Chondrocyte (in vitro differentiated cells): ENCODE measurements at regions not wholly inside any gene's neighbourhood (a gene's known extent, or its start where the extent isn't known, plus 50 kb on each side); places are given as distances from the start of the nearest gene placed in this dataset.

Experiments
- DNase-seq: peaks from one replicate; pipeline ENCODE4 v3.0.0; 2021; ENCODE audit warnings: mixed read lengths, low spot score
- H3K27ac Mint-ChIP-seq: one replicate; pipeline ENCODE4 v1.8.0; 2021; ENCODE audit warnings: mild to moderate bottlenecking, moderate library complexity, mixed read lengths; ENCODE audit not compliant: unreplicated experiment
- H3K27me3 Mint-ChIP-seq: 2 replicates; pipeline ENCODE4 v1.8.0; 2021; ENCODE audit warnings: low read depth, mixed read lengths
- H3K36me3 Mint-ChIP-seq: 2 replicates; pipeline ENCODE4 v1.8.0; 2021; ENCODE audit warnings: low read depth, mixed read lengths
- H3K4me1 Mint-ChIP-seq: 2 replicates; pipeline ENCODE4 v1.8.0; 2021; ENCODE audit warnings: low read depth, mild to moderate bottlenecking, mixed read lengths
- H3K4me3 Mint-ChIP-seq: one replicate; pipeline ENCODE4 v1.8.0; 2021; ENCODE audit warnings: mild to moderate bottlenecking, moderate library complexity, mixed read lengths; ENCODE audit not compliant: unreplicated experiment
- H3K9me3 Mint-ChIP-seq: 2 replicates; pipeline ENCODE4 v1.8.0; 2021; ENCODE audit warnings: low read depth, mixed read lengths
- CTCF ChIP-seq: fragments of 200-600 bp; sonication (generic); IDR thresholded peaks from 2 replicates; pipeline ENCODE4 v1.5.0; 2021; ENCODE audit warnings: antibody characterized with exemption, mild to moderate bottlenecking, moderate library complexity

GRCh38 chr15:70270752-70271111 lies 173.0 kb upstream of the TLE3 start:
- peaks cover 31% of the 10 kb centered on the region for H3K27me3 Mint-ChIP-seq
- DNase-seq, result no peak
- H3K36me3 Mint-ChIP-seq, result no peaks in the 10 kb centered on the region
- no peak for TF ChIP-seq CTCF
- H3K4me1 Mint-ChIP-seq, result peaks cover 37% of the 10 kb centered on the region
- H3K27ac Mint-ChIP-seq, result no peak overlapping the region
- no peak overlapping the region for H3K4me3 Mint-ChIP-seq
- H3K9me3 Mint-ChIP-seq, result no peaks in the 10 kb centered on the region

GRCh38 chr15:70269991-70270751 lies 172.5 kb upstream of the TLE3 start:
- peak overlapping the region; percentile 61 for H3K27ac Mint-ChIP-seq
- no peaks in the 10 kb centered on the region for H3K9me3 Mint-ChIP-seq
- H3K4me3 Mint-ChIP-seq, result no peak overlapping the region
- peak; percentile 35 for DNase-seq
- H3K36me3 Mint-ChIP-seq, result no peaks in the 10 kb centered on the region
- H3K4me1 Mint-ChIP-seq, result peaks cover 37% of the 10 kb centered on the region
- peaks cover 35% of the 10 kb centered on the region for H3K27me3 Mint-ChIP-seq
- no peak for TF ChIP-seq CTCF

DNA sequence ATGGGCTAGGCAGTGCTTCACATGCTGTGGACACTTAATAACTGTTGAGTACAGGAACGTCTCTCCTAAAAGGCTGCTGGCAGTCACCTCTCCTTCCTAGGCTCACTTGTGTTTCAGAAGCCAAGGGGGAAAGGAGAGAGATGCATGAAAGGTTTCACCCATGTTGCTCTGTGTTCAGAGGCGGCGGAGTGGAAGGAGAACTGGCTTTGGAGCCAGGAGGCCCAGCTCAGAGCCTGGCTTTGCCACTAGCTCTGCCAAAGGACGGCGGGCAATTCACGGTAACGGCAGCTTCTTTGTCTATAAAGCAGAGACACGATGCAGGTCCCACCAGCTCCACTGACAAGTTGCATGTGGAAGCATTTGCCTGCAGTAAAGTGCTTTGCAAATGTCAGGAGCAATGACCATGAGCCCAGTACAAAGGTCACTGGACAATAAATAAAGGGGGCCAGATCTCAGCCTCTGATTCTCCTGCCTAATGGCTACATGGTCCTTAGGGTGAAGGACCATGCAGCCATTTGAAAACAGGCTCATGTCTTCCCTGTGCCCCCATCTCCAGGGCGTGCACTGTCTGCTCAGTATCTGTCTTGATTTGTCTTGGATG lies 171.7 kb upstream of the TLE3 start:
- no peaks in the 10 kb centered on the region for H3K9me3 Mint-ChIP-seq
- no peaks in the 10 kb centered on the region for H3K36me3 Mint-ChIP-seq
- no peak overlapping the region for H3K4me3 Mint-ChIP-seq
- DNase-seq, result peak; percentile 59
- no peak overlapping the region for H3K27ac Mint-ChIP-seq
- H3K27me3 Mint-ChIP-seq, result peaks cover 32% of the 10 kb centered on the region
- TF ChIP-seq CTCF, result no peak
- H3K4me1 Mint-ChIP-seq, result peaks cover 37% of the 10 kb centered on the region

DNA sequence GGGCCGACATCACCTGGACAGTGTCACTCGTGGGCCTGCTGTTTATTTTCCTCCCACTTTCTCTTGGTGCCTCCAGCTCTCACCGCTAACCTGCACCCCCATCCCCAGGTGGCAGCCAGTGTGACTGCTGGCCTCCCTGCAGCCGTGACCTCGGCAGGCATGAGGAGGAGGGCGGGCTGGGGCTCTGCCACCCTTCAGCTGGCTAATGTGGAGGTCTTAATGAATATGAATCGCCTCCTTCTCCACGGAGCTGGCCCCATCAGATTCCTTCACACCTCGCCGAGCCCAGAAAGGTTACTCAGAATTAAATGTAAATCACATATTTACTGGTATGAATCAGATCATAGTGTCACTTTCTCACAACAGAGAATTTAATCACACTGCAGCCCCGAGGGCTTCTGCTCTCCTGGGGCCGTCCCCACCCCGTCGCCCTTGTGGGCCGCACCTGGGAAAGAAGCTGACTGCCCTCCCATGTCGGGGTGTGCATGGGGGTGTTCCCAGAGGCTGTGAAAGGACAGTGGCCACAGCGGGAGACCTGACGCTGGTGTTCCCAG lies 171.1 kb upstream of the TLE3 start:
- Mint-ChIP-seq H3K27me3 (peaks cover 32% of the 10 kb centered on the region), H3K9me3 (no peaks in the 10 kb centered on the region), H3K36me3 (no peaks in the 10 kb centered on the region), H3K27ac (no peak overlapping the region), H3K4me1 (peaks cover 41% of the 10 kb centered on the region), H3K4me3 (no peak overlapping the region)
- no peak for TF ChIP-seq CTCF
- no peak for DNase-seq

DNA sequence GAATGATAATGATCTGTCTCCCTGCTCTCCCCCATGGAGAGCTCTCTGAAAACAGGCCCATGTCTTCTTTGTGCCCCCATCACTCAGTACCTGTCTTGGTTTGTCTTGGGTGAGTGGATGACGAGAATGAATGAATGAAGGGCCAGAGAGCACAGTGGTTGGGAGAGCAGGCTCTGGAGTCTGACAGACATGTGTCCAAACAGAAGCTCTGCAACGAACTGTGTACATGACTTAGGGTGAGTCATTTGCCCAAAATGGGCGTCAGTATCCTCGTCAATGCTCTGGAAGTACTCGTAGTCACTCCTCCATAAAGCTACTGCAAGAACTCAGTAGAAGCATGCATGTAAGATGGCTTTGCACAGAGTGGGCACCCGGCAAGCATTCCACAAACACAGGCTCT lies 170.2 kb upstream of the TLE3 start:
- Mint-ChIP-seq H3K27ac (no peak overlapping the region), H3K36me3 (no peaks in the 10 kb centered on the region), H3K9me3 (no peaks in the 10 kb centered on the region), H3K4me1 (peaks cover 42% of the 10 kb centered on the region), H3K27me3 (peaks cover 40% of the 10 kb centered on the region), H3K4me3 (no peak overlapping the region)
- TF ChIP-seq CTCF, result no peak
- DNase-seq, result no peak
